ENCODE measurements at regions not wholly inside any gene's neighbourhood (a gene's known extent, or its start where the extent isn't known, plus 50 kb on each side); places are given as distances from the start of the nearest gene placed in this dataset.

DNA sequence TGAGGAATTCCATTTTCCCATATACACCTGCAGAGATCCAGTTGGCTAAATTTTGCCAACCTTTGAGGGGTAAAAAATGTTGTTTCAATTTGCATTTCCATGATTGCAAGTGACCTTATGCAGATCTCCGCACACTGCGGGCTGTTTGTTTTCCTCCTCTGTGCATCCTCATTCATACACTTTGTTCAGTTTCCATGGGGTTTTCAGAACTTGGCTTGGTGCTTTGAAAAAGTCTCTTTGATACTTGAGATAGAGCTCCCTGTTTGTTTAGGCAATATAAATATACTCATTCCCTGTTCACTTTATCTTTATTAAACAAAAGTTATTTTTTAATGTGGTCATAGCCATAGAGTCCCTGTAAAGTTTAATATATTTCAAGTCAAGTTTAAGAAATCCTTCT, 353.1 kb downstream of the CMPK2 start:
- TF ChIP-seq, protein P1, sequence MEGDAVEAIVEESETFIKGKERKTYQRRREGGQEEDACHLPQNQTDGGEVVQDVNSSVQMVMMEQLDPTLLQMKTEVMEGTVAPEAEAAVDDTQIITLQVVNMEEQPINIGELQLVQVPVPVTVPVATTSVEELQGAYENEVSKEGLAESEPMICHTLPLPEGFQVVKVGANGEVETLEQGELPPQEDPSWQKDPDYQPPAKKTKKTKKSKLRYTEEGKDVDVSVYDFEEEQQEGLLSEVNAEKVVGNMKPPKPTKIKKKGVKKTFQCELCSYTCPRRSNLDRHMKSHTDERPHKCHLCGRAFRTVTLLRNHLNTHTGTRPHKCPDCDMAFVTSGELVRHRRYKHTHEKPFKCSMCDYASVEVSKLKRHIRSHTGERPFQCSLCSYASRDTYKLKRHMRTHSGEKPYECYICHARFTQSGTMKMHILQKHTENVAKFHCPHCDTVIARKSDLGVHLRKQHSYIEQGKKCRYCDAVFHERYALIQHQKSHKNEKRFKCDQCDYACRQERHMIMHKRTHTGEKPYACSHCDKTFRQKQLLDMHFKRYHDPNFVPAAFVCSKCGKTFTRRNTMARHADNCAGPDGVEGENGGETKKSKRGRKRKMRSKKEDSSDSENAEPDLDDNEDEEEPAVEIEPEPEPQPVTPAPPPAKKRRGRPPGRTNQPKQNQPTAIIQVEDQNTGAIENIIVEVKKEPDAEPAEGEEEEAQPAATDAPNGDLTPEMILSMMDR (conservative IDR thresholded peaks at IDR 0.05): no peak
- TF ChIP-seq ZFX (IDR thresholded peaks at IDR 0.05): no peak
- H3K27ac ChIP-seq: no peak overlapping the region

DNA sequence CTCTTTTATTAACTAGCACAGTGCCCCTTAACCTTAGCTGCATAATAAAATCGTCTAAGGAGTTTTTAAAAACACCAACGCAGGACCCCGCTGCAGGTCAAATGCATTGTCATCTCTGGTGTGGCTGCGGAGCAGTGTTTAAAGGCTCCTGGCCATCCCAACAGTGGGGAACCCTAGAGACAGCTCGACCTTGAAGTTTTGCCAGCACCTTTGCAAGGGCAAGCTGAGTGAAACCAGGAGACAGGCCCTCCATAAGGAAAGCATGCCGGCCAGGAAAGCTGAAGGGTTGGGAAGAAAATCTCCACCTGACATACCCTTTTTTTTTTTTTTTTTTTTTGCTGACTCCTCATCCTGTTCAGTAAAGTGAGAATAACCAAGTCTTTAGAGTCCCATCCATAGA, 349.0 kb downstream of the CMPK2 start:
- no peak overlapping the region for H3K27ac ChIP-seq
- TF ChIP-seq ZFX (IDR thresholded peaks at IDR 0.05): no peak
- TF ChIP-seq, protein P1 (conservative IDR thresholded peaks at IDR 0.05): no peak

DNA sequence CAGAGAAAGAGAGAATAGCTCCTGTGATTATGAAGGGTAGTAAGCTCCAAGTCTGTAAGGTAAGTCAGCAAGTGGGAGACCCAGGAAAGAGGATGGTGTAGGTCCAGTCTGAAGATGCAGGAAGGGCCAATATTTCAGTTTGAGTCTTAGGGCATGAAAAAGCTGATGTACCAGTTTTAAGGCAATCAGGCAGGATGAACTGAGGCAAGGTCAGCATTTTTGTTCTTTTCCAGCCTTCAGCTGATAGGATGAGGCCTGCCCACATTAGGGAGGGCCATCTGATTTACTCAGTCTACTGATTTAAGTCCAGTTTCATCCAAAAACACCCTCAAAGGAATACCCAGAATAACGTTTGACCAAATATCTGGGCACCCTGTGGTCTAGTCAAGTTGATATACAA, 347.3 kb downstream of the CMPK2 start:
- TF ChIP-seq, protein P1 (conservative IDR thresholded peaks at IDR 0.05): no peak
- TF ChIP-seq ZFX (IDR thresholded peaks at IDR 0.05): no peak

DNA sequence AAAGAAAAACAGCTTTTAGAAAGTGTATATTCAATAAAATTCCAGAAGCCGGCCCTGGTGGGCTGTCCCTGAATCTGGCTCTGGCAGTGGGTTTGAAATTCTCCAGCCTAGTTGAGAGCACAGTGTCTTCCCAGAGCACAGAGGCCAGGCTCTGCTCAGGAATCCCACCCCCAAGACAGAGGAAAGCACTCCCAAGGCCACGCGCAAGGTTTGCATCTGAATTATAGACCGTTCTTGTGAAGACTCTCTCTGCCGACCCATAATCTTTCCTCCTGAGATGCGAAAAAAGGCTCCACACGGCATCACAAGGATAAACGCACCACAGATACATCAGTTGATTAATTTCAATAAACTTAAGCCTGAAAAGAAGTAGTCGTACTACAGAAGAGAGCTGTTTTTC, 342.2 kb downstream of the CMPK2 start:
- H3K27ac ChIP-seq: no peak overlapping the region
- TF ChIP-seq, protein P1 (conservative IDR thresholded peaks at IDR 0.05): no peak
- TF ChIP-seq ZFX (IDR thresholded peaks at IDR 0.05): no peak

More for the DNA sequence above, 347.3 kb downstream of the CMPK2 start:
- no peak overlapping the region for H3K27ac ChIP-seq

DNA sequence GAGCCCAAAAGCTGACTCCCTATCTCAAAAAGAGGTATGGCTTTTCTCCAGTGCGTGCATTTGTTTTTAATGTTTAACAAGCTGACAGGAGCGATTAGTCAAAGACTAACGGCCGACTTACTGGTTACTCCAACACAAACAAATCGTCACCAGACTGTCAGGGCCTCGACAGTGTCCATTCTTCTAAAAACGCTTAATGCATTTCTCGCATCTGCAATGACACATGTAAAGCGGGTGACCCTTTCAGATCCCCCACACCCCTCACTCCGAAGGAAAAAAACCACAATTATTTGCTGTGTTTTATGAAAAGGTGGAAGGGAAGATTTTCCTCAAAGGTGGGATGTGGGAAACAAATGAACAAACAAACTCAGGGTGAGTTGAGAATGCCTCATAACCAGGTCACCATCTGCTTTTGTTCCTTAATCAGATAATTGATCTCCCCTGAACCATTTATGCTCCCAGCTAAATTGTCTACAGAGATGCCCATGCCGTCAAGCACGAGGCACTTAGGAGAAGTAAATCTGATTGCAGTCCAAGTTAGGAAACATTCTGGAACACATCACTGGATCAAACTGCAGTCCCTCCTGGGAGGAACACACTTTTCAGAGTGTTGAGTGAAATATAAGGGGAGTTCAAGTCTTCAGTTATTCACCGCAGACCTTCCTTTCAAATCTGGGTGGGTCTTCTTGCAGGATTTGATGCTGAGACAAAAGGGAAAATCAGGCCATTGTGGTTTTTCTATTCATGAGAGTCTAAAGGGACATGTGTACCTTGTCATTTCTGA, 340.8 kb downstream of the CMPK2 start:
- no peak for TF ChIP-seq ZFX (IDR thresholded peaks at IDR 0.05)
- TF ChIP-seq, protein P1 (conservative IDR thresholded peaks at IDR 0.05): no peak
- H3K27ac ChIP-seq: no peak overlapping the region

DNA sequence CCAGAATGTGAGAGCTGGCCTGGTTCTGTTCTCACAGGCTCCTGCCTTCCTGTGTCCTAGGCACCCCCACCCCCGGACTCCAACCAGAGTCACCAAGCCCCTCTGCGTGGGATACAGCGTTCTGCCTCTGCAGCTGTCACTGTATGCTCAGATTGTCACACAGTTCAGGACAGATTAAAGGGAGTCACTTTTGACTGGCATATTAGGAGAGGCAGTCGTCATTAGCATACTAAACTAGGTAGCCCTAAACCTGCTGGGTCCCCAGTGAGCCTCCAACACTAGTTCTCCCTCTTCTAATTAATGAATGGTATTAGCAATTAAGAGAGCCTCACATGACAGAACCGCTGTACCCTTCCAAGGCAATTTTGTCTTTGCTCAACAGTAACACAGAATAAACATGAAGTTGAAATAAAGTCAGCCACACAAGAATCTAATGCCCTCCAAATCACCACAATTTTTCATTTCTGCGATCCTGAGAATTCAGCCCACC, 340.2 kb downstream of the CMPK2 start:
- no peak for TF ChIP-seq ZFX (IDR thresholded peaks at IDR 0.05)
- no peak overlapping the region for H3K27ac ChIP-seq

DNA sequence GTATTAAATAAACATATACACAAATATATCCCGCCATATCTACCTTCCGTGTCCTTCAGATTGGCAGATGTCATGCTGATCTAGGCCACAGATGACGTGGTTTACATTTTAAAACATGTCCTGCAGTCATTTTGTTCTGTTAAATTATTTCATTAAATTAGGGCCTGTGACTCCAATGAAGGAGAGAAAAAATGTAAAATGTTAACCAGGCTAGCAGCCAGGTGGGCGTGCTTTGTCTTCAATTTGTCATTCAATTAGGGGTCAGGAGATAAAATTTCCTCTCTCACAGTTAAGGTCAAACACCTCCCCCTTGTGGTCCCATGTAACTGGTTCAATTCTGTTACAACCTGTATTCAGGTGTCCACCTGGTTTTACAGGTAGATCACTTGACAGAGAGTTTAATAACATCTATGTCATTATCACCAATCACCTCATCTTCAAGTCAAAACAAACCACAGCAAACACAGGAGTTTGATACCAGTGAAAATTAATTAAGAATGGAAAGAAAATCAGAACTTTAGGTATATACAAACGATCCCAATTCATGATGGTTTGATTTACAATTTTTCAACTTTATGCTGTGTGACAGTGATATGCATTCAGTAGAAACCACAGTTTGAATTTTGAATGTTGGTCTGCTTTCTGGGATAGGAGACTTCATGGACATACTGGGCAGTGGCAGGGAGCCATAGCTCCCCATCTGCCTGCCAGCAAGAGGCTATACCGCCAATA, 339.4 kb downstream of the CMPK2 start:
- no peak overlapping the region for H3K27ac ChIP-seq
- TF ChIP-seq, protein P1 (conservative IDR thresholded peaks at IDR 0.05): peak; percentile 79
- TF ChIP-seq ZFX (IDR thresholded peaks at IDR 0.05): no peak
